ENCODE measurements at regions not wholly inside any gene's neighbourhood (a gene's known extent, or its start where the extent isn't known, plus 50 kb on each side); places are given as distances from the start of the nearest gene placed in this dataset.
A peak's percentile ranks its signal among the peaks of the same experiment; 100 is the strongest.

- Histone ChIP-seq H3K9me3 (replicated peaks in 1 of 3) (no peaks in the 10 kb centered on the region), H3K4me3 (no peak overlapping the region), H3K4me1 (replicated peaks in 1 of 2) (peaks cover 0 to 5% of the 10 kb centered on the region in 2 donors), H3K27me3 (no peaks in the 10 kb centered on the region), H3K36me3 (replicated peaks in 1 of 2) (no peaks in the 10 kb centered on the region), H3K27ac (no peak overlapping the region)
- TF ChIP-seq CTCF (IDR thresholded peaks at IDR 0.05) (no peak), POLR2A (IDR thresholded peaks at IDR 0.05) (no peak)
- DNase-seq: no peak
- 43 to 77% (median 64%) methylated on average over 2 of the region's 2 CpGs for WGBS, 4 donors
- intact Hi-C loops (cut with DNase I): no loop called here
These were observed 97.2 kb upstream of the EOLA2 start for GRCh38 chrX:150035531-150035930.

GRCh38 chrX:150036181-150036580 is 97.9 kb upstream of the EOLA2 start:
- 4 to 26% (median 10%) methylated on average over 2 of the region's 2 CpGs for WGBS, 4 donors
- no peaks in the 10 kb centered on the region for H3K9me3 ChIP-seq (replicated peaks in 1 of 3)
- TF ChIP-seq POLR2A (IDR thresholded peaks at IDR 0.05) (no peak), CTCF (IDR thresholded peaks at IDR 0.05) (no peak)
- no peaks in the 10 kb centered on the region for H3K27me3 ChIP-seq
- no peaks in the 10 kb centered on the region for H3K36me3 ChIP-seq (replicated peaks in 1 of 2)
- H3K4me3 ChIP-seq: no peak overlapping the region
- no peak overlapping the region for H3K27ac ChIP-seq
- intact Hi-C loops (cut with DNase I): no loop called here
- peaks cover 0 to 5% of the 10 kb centered on the region in 2 donors for H3K4me1 ChIP-seq (replicated peaks in 1 of 2)
- DNase-seq: peak; percentile 27 to 51 (median 44)

- Histone ChIP-seq H3K4me3 (no peak overlapping the region), H3K4me1 (replicated peaks in 1 of 2) (peaks cover 0 to 5% of the 10 kb centered on the region in 2 donors), H3K36me3 (replicated peaks in 1 of 2) (no peaks in the 10 kb centered on the region), H3K9me3 (replicated peaks in 1 of 3) (no peaks in the 10 kb centered on the region), H3K27me3 (no peaks in the 10 kb centered on the region), H3K27ac (no peak overlapping the region)
- WGBS, 4 donors: 57 to 90% (median 70%) methylated on average over 3 of the region's 3 CpGs
- intact Hi-C loops (cut with DNase I): no loop called here
- TF ChIP-seq POLR2A (IDR thresholded peaks at IDR 0.05) (no peak), CTCF (IDR thresholded peaks at IDR 0.05) (no peak)
- DNase-seq: no peak
These were observed 98.3 kb upstream of the EOLA2 start for GRCh38 chrX:150036641-150037040.

GRCh38 chrX:150037041-150037440 is 98.8 kb upstream of the EOLA2 start:
- Histone ChIP-seq H3K36me3 (replicated peaks in 1 of 2) (no peaks in the 10 kb centered on the region), H3K4me1 (replicated peaks in 1 of 2) (peaks cover 0 to 5% of the 10 kb centered on the region in 2 donors), H3K9me3 (replicated peaks in 1 of 3) (no peaks in the 10 kb centered on the region), H3K27me3 (no peaks in the 10 kb centered on the region), H3K4me3 (no peak overlapping the region), H3K27ac (no peak overlapping the region)
- intact Hi-C loops (cut with DNase I): no loop called here
- 34 to 58% (median 49%) methylated on average over 2 of the region's 2 CpGs for WGBS, 4 donors
- no peak for DNase-seq
- TF ChIP-seq CTCF (IDR thresholded peaks at IDR 0.05) (no peak), POLR2A (IDR thresholded peaks at IDR 0.05) (no peak)

Data from adrenal gland (tissue), 9 donors.